ENCODE measurements at regions not wholly inside any gene's neighbourhood (a gene's known extent, or its start where the extent isn't known, plus 50 kb on each side); places are given as distances from the start of the nearest gene placed in this dataset.

- H3K27ac ChIP-seq: peak overlapping the region in 1 of 2 donors; percentile 83
- H3K4me3 ChIP-seq: no peak overlapping the region
- intact Hi-C loops (cut with DNase I): loop anchor here (10.0 kb wide), 1 partner anchor 156 kb away; no protein-coding TSS in a partner anchor
- 75% methylated on average over 3 of the region's 3 CpGs for WGBS
- no peaks in the 10 kb centered on the region for H3K9me3 ChIP-seq
- no peak for TF ChIP-seq POLR2A (IDR thresholded peaks at IDR 0.05)
- no peak for TF ChIP-seq POLR2AphosphoS5 (IDR thresholded peaks at IDR 0.05)
- TF ChIP-seq CTCF (IDR thresholded peaks at IDR 0.05): no peak
- no peaks in the 10 kb centered on the region for H3K36me3 ChIP-seq
- peaks cover 8% of the 10 kb centered on the region for H3K4me1 ChIP-seq (replicated peaks)
- no peaks in the 10 kb centered on the region for H3K27me3 ChIP-seq (replicated peaks; ENCODE audit: insufficient read depth)
- DNase-seq (ENCODE audit: low spot score): no peak
These were observed 343.8 kb downstream of the KCNRG start for GRCh38 chr13:50359041-50359367.

- intact Hi-C loops (cut with DNase I): loop anchor here (10.0 kb wide), 1 partner anchor 155 kb away; no protein-coding TSS in a partner anchor
- WGBS: 91% methylated on average over 8 of the region's 8 CpGs
- TF ChIP-seq POLR2AphosphoS5 (IDR thresholded peaks at IDR 0.05) (no peak), POLR2A (IDR thresholded peaks at IDR 0.05) (no peak), CTCF (IDR thresholded peaks at IDR 0.05) (no peak)
These were observed 344.5 kb downstream of the KCNRG start for GRCh38 chr13:50359779-50360178.

DNA sequence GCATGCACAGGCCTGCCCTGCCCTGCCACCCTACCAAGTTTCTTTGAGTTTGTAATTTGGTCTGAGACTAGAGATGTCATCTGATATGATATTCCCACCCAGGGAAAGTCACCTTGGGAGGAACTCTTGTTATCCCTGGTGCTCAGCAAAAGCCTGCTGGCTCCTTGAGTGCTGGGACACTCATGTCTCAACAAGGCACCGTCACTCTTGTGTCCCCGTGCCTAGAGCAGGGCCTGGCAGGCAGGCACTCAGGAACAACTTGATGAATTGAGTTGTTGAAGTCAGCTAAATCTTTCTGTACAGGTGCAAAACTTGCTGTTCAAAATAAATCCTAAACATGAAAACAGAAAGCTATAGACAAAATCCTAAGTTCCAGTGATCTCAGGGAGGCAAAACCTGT lies 345.4 kb downstream of the KCNRG start:
- TF ChIP-seq CTCF (IDR thresholded peaks at IDR 0.05): no peak
- TF ChIP-seq POLR2A (IDR thresholded peaks at IDR 0.05): no peak
- no peak for TF ChIP-seq POLR2AphosphoS5 (IDR thresholded peaks at IDR 0.05)
- Histone ChIP-seq H3K4me3 (no peak overlapping the region), H3K4me1 (replicated peaks) (peaks cover 8% of the 10 kb centered on the region), H3K27me3 (replicated peaks; ENCODE audit: insufficient read depth) (no peaks in the 10 kb centered on the region), H3K36me3 (no peaks in the 10 kb centered on the region), H3K9me3 (no peaks in the 10 kb centered on the region), H3K27ac (no peak overlapping the region)
- intact Hi-C loops (cut with DNase I): no loop called here
- WGBS: 91% methylated on average over 2 of the region's 2 CpGs
- no peak for DNase-seq (ENCODE audit: low spot score)

More at GRCh38 chr13:50359779-50360178, 344.5 kb downstream of the KCNRG start:
- Histone ChIP-seq H3K4me1 (replicated peaks) (peaks cover 8% of the 10 kb centered on the region), H3K4me3 (no peak overlapping the region), H3K27me3 (replicated peaks; ENCODE audit: insufficient read depth) (no peaks in the 10 kb centered on the region), H3K9me3 (no peaks in the 10 kb centered on the region), H3K27ac (no peak overlapping the region), H3K36me3 (no peaks in the 10 kb centered on the region)
- DNase-seq (ENCODE audit: low spot score): no peak

DNA sequence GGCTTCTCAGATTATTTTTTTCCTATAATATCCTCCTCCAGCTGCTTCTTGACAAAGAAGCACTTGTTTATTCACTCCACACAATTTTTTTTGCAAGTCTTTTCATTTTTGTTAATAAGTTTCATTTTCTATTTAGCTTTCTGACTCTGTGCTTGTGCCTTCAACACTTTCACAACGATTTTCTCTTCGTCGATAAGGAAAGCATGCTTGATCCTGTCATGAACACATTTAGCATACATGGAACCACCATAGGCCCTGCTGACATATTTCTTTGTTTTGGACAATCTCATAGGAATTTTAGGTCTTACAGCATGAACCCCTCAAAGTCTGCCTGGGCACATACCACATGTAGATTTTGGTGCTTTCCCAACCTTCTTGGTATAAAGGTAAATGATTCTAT lies 346.0 kb downstream of the KCNRG start:
- DNase-seq (ENCODE audit: low spot score): no peak
- intact Hi-C loops (cut with DNase I): no loop called here
- no peak overlapping the region for H3K4me3 ChIP-seq
- no peaks in the 10 kb centered on the region for H3K36me3 ChIP-seq
- H3K27me3 ChIP-seq (replicated peaks; ENCODE audit: insufficient read depth): no peaks in the 10 kb centered on the region
- 66% methylated on average over 3 of the region's 3 CpGs for WGBS
- TF ChIP-seq POLR2A (IDR thresholded peaks at IDR 0.05) (no peak), POLR2AphosphoS5 (IDR thresholded peaks at IDR 0.05) (no peak), CTCF (IDR thresholded peaks at IDR 0.05) (no peak)
- no peaks in the 10 kb centered on the region for H3K9me3 ChIP-seq
- H3K4me1 ChIP-seq (replicated peaks): peaks cover 8% of the 10 kb centered on the region
- no peak overlapping the region for H3K27ac ChIP-seq

Data from prostate gland (tissue), 2 donors.